HEK293 (cell line): ENCODE measurements at regions not wholly inside any gene's neighbourhood (a gene's known extent, or its start where the extent isn't known, plus 50 kb on each side); places are given as distances from the start of the nearest gene placed in this dataset.

Source experiments
- ATF2 ChIP-seq: fragments of 450-650 bp; formaldehyde crosslinking; IDR thresholded peaks from 2 replicates; pipeline ENCODE4 v1.5.1; 2016; ENCODE audit warnings: missing biosample characterization, missing genetic modification characterization, low read depth
- GLIS1 ChIP-seq: fragments of 450-650 bp; formaldehyde crosslinking; IDR thresholded peaks from 2 replicates; pipeline ENCODE4 v1.5.1; 2016; ENCODE audit warnings: missing biosample characterization, missing genetic modification characterization
- HOXC10 ChIP-seq: sonication (generic); formaldehyde crosslinking; IDR thresholded peaks from 2 replicates; pipeline ENCODE4 v1.8.1; 2023; ENCODE audit warnings: mild to moderate bottlenecking, missing genetic modification reagents
- KLF16 ChIP-seq: fragments of 450-650 bp; formaldehyde crosslinking; IDR thresholded peaks from 2 replicates; pipeline ENCODE4 v1.5.1; 2017; ENCODE audit warnings: missing biosample characterization, missing genetic modification characterization
- MEIS1 ChIP-seq: sonication (generic); formaldehyde crosslinking; IDR thresholded peaks from 2 replicates; pipeline ENCODE4 v1.8.1; 2022; ENCODE audit warnings: missing genetic modification reagents, mild to moderate bottlenecking, borderline replicate concordance
- SCRT2 ChIP-seq: fragments of 450-650 bp; formaldehyde crosslinking; IDR thresholded peaks from 2 replicates; pipeline ENCODE4 v1.5.1; 2016; ENCODE audit warnings: missing biosample characterization, missing genetic modification characterization
- ZBTB17 ChIP-seq: fragments of 450-650 bp; formaldehyde crosslinking; IDR thresholded peaks from 2 replicates; pipeline ENCODE4 v1.5.1; 2016; ENCODE audit warnings: missing biosample characterization, missing genetic modification characterization
- ZBTB20 ChIP-seq: fragments of 450-650 bp; formaldehyde crosslinking; IDR thresholded peaks from 2 replicates; pipeline ENCODE4 v1.5.1; 2016; ENCODE audit warnings: missing biosample characterization, missing genetic modification characterization
- ZIC2 ChIP-seq: fragments of 450-650 bp; formaldehyde crosslinking; IDR thresholded peaks from 2 replicates; pipeline ENCODE4 v1.5.1; 2016; ENCODE audit warnings: missing biosample characterization, missing genetic modification characterization
- ZNF132 ChIP-seq: fragments of 450-650 bp; formaldehyde crosslinking; IDR thresholded peaks from 2 replicates; pipeline ENCODE4 v1.5.1; 2017; ENCODE audit warnings: missing biosample characterization, missing genetic modification characterization, borderline replicate concordance
- ZNF2 ChIP-seq: fragments of 450-650 bp; formaldehyde crosslinking; IDR thresholded peaks from 2 replicates; pipeline ENCODE4 v1.5.1; 2016; ENCODE audit warnings: missing biosample characterization, missing genetic modification characterization
- ZNF335 ChIP-seq: fragments of 450-650 bp; formaldehyde crosslinking; conservative IDR thresholded peaks from 2 replicates; pipeline ENCODE4 v1.5.1; 2016; ENCODE audit warnings: missing biosample characterization, missing genetic modification characterization
- ZNF670 ChIP-seq: fragments of 450-650 bp; formaldehyde crosslinking; IDR thresholded peaks from 2 replicates; pipeline ENCODE4 v1.5.1; 2016; ENCODE audit warnings: missing biosample characterization, missing genetic modification characterization, low read depth
- ZNF76 ChIP-seq: fragments of 450-650 bp; formaldehyde crosslinking; IDR thresholded peaks from 2 replicates; pipeline ENCODE4; 2016; ENCODE audit warnings: low read depth, missing biosample characterization, missing genetic modification characterization, borderline replicate concordance
- ZNF777 ChIP-seq: fragments of 450-650 bp; formaldehyde crosslinking; IDR thresholded peaks from 2 replicates; pipeline ENCODE4 v1.5.1; 2017; ENCODE audit warnings: missing biosample characterization, missing genetic modification characterization, borderline replicate concordance
- TF ChIP-seq, protein P1 (sequence below): fragments of 450-650 bp; formaldehyde crosslinking; IDR thresholded peaks from 2 replicates; pipeline ENCODE4 v1.5.1; 2016; ENCODE audit warnings: missing biosample characterization, missing genetic modification characterization, borderline replicate concordance
- TF ChIP-seq, protein P2 (sequence below): fragments of 450-650 bp; formaldehyde crosslinking; IDR thresholded peaks from 2 replicates; pipeline ENCODE4 v1.5.1; 2016; ENCODE audit warnings: missing biosample characterization, missing genetic modification characterization, borderline replicate concordance
- TF ChIP-seq, protein P3 (sequence below): fragments of 450-650 bp; formaldehyde crosslinking; IDR thresholded peaks from 2 replicates; pipeline ENCODE4 v1.5.1; 2016; ENCODE audit warnings: missing biosample characterization, missing genetic modification characterization
- TF ChIP-seq, protein P4 (sequence below): fragments of 450-650 bp; formaldehyde crosslinking; conservative IDR thresholded peaks from 2 replicates; pipeline ENCODE4 v1.5.1; 2016; ENCODE audit warnings: low read depth, missing biosample characterization, missing genetic modification characterization
- TF ChIP-seq, protein P5 (sequence below): fragments of 450-650 bp; formaldehyde crosslinking; IDR thresholded peaks from 2 replicates; pipeline ENCODE4 v1.5.0; 2017; ENCODE audit warnings: missing biosample characterization, missing genetic modification characterization, borderline replicate concordance

DNA sequence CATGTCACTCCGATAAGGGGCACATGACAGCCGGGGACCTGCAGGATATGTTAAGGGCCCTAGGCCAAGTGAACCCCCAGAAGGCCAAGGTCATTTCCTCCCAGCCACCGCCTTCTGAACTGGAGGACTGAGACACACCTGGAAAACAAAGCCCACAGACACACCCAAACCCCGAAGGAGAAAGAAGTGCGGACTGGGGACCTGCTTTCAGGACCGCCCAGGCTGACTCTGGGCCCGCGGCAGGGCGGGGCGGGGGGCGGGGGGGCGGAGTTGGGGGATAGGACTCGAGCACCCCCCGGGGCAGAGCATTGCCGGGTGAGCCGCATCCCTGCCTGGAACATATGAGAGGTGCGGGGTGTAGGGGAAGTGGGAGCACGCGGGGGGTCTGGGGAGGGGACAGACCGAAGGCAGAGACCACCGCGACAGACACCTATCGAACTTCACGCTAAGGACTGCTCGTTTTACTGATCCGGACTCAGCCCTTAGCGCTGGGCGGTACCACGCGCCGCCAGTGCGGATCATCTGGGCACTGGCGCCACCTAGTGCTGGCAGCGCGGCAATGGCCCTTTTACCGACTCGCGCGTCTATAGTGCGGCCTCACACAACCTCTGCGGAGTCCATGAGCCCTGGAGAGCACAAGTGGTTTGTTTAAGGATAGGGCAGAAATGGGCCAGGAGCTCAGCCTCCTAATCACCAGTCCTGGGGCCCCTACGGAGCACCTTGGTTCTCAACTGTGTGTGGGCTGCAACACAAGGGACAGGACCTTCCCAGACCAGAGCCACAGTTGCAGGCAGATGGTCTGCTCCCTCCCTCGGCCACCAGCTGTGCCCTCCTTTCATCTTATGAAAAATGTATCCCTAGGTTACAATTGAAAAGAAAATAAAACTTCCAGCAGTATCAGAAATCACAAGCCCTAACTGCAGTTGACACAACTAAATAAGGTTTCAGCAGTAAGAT lies 157.6 kb downstream of the HERPUD2 start (continued):
- TF ChIP-seq, protein P1, sequence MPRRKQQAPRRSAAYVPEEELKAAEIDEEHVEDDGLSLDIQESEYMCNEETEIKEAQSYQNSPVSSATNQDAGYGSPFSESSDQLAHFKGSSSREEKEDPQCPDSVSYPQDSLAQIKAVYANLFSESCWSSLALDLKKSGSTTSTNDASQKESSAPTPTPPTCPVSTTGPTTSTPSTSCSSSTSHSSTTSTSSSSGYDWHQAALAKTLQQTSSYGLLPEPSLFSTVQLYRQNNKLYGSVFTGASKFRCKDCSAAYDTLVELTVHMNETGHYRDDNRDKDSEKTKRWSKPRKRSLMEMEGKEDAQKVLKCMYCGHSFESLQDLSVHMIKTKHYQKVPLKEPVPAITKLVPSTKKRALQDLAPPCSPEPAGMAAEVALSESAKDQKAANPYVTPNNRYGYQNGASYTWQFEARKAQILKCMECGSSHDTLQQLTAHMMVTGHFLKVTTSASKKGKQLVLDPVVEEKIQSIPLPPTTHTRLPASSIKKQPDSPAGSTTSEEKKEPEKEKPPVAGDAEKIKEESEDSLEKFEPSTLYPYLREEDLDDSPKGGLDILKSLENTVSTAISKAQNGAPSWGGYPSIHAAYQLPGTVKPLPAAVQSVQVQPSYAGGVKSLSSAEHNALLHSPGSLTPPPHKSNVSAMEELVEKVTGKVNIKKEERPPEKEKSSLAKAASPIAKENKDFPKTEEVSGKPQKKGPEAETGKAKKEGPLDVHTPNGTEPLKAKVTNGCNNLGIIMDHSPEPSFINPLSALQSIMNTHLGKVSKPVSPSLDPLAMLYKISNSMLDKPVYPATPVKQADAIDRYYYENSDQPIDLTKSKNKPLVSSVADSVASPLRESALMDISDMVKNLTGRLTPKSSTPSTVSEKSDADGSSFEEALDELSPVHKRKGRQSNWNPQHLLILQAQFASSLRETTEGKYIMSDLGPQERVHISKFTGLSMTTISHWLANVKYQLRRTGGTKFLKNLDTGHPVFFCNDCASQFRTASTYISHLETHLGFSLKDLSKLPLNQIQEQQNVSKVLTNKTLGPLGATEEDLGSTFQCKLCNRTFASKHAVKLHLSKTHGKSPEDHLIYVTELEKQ (tag by site-specific recombination), result no peak
- TF ChIP-seq ZBTB17 (tag by site-specific recombination), result peak; percentile 53
- no peak for TF ChIP-seq ZNF670 (tag by site-specific recombination)
- peak; percentile 26; the same call in 1 of the 2 replicates for TF ChIP-seq ZIC2
- peak; percentile 27; the same call in 1 of the 2 replicates for TF ChIP-seq GLIS1
- TF ChIP-seq, protein P2, sequence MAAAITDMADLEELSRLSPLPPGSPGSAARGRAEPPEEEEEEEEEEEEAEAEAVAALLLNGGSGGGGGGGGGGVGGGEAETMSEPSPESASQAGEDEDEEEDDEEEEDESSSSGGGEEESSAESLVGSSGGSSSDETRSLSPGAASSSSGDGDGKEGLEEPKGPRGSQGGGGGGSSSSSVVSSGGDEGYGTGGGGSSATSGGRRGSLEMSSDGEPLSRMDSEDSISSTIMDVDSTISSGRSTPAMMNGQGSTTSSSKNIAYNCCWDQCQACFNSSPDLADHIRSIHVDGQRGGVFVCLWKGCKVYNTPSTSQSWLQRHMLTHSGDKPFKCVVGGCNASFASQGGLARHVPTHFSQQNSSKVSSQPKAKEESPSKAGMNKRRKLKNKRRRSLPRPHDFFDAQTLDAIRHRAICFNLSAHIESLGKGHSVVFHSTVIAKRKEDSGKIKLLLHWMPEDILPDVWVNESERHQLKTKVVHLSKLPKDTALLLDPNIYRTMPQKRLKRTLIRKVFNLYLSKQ (tag by site-specific recombination), result no peak
- TF ChIP-seq, protein P3, sequence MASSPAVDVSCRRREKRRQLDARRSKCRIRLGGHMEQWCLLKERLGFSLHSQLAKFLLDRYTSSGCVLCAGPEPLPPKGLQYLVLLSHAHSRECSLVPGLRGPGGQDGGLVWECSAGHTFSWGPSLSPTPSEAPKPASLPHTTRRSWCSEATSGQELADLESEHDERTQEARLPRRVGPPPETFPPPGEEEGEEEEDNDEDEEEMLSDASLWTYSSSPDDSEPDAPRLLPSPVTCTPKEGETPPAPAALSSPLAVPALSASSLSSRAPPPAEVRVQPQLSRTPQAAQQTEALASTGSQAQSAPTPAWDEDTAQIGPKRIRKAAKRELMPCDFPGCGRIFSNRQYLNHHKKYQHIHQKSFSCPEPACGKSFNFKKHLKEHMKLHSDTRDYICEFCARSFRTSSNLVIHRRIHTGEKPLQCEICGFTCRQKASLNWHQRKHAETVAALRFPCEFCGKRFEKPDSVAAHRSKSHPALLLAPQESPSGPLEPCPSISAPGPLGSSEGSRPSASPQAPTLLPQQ (tag by site-specific recombination), result no peak
- TF ChIP-seq ZBTB20 (tag by site-specific recombination), result 0 out of 2 replicates have a peak, but pooled peaks have one; percentile 36
- TF ChIP-seq ZNF2 (tag by site-specific recombination), result peak; percentile 32; the same call in 1 of the 2 replicates
- no peak for TF ChIP-seq MEIS1 (CRISPR knock-in tag)
- peak; percentile 78 for TF ChIP-seq ZNF335 (tag by site-specific recombination)
- TF ChIP-seq, protein P4, sequence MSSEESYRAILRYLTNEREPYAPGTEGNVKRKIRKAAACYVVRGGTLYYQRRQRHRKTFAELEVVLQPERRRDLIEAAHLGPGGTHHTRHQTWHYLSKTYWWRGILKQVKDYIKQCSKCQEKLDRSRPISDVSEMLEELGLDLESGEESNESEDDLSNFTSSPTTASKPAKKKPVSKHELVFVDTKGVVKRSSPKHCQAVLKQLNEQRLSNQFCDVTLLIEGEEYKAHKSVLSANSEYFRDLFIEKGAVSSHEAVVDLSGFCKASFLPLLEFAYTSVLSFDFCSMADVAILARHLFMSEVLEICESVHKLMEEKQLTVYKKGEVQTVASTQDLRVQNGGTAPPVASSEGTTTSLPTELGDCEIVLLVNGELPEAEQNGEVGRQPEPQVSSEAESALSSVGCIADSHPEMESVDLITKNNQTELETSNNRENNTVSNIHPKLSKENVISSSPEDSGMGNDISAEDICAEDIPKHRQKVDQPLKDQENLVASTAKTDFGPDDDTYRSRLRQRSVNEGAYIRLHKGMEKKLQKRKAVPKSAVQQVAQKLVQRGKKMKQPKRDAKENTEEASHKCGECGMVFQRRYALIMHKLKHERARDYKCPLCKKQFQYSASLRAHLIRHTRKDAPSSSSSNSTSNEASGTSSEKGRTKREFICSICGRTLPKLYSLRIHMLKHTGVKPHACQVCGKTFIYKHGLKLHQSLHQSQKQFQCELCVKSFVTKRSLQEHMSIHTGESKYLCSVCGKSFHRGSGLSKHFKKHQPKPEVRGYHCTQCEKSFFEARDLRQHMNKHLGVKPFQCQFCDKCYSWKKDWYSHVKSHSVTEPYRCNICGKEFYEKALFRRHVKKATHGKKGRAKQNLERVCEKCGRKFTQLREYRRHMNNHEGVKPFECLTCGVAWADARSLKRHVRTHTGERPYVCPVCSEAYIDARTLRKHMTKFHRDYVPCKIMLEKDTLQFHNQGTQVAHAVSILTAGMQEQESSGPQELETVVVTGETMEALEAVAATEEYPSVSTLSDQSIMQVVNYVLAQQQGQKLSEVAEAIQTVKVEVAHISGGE (tag by site-specific recombination), result no peak
- TF ChIP-seq ZNF76, result no peak
- TF ChIP-seq ZNF132 (tag by site-specific recombination), result no peak
- TF ChIP-seq HOXC10 (CRISPR knock-in tag), result no peak
- TF ChIP-seq ZNF777 (tag by site-specific recombination), result no peak
- 0 out of 2 replicates have a peak, but pooled peaks have one; percentile 49 for TF ChIP-seq KLF16
- no peak for TF ChIP-seq SCRT2 (tag by site-specific recombination)
- TF ChIP-seq, protein P5, sequence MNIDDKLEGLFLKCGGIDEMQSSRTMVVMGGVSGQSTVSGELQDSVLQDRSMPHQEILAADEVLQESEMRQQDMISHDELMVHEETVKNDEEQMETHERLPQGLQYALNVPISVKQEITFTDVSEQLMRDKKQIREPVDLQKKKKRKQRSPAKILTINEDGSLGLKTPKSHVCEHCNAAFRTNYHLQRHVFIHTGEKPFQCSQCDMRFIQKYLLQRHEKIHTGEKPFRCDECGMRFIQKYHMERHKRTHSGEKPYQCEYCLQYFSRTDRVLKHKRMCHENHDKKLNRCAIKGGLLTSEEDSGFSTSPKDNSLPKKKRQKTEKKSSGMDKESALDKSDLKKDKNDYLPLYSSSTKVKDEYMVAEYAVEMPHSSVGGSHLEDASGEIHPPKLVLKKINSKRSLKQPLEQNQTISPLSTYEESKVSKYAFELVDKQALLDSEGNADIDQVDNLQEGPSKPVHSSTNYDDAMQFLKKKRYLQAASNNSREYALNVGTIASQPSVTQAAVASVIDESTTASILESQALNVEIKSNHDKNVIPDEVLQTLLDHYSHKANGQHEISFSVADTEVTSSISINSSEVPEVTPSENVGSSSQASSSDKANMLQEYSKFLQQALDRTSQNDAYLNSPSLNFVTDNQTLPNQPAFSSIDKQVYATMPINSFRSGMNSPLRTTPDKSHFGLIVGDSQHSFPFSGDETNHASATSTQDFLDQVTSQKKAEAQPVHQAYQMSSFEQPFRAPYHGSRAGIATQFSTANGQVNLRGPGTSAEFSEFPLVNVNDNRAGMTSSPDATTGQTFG (tag by site-specific recombination), result no peak
- no peak for TF ChIP-seq ATF2 (tag by site-specific recombination)
